IMR-90 (cell line): ENCODE measurements at regions not wholly inside any gene's neighbourhood (a gene's known extent, or its start where the extent isn't known, plus 50 kb on each side); places are given as distances from the start of the nearest gene placed in this dataset.

Experiments
- ATAC-seq: fragments of 200-7000 bp; cut with Tn5 transposase; 2 replicates; pipeline ENCODE4 v1.9.1; 2020; ENCODE audit warnings: low read depth, mild to moderate bottlenecking, moderate library complexity
- BruUV-seq: library from RNA; stranded (reverse); fragments of 400-500 nt; replicated peaks from 2 replicates; lab custom pipeline; 2021; lab: Mats Ljungman, UMichigan
- CTCF ChIA-PET: fragments of 300-600 bp; formaldehyde crosslinking; extraction: SDS; loops from one replicate; lab custom pipeline; 2021; ENCODE audit warnings: antibody characterized with exemption; lab: Yijun Ruan, JAX
- POLR2A ChIA-PET: fragments of 300-600 bp; sonication (Branson Sonifier 250); formaldehyde crosslinking; loops from one replicate; lab custom pipeline; 2022; ENCODE audit warnings: antibody characterized with exemption; ENCODE audit not compliant: unreplicated experiment; lab: Charles Lee
- DNase-seq: peaks from one replicate; pipeline ENCODE4 v3.0.0; 2013
- H2AFZ ChIP-seq: replicated peaks from 2 replicates; pipeline ENCODE3; 2013; ENCODE audit warnings: low read length, mild to moderate bottlenecking; ENCODE audit not compliant: poor library complexity
- H2AK5ac ChIP-seq: 2 replicates; pipeline ENCODE4 v1.6.1; 2013; ENCODE audit warnings: low read depth, low read length, inconsistent platforms
- H2AK9ac ChIP-seq: replicated peaks from 2 replicates; pipeline ENCODE3; 2013; ENCODE audit warnings: mild to moderate bottlenecking, low read depth, low read length, moderate library complexity; ENCODE audit not compliant: poor library complexity
- H2BK120ac ChIP-seq: 2 replicates; pipeline ENCODE4 v1.6.1; 2013; ENCODE audit warnings: low read depth, low read length, inconsistent platforms
- H2BK15ac ChIP-seq: 3 replicates; pipeline ENCODE4 v1.6.1; 2013; ENCODE audit warnings: low read depth, low read length, inconsistent platforms
- H2BK20ac ChIP-seq: 2 replicates; pipeline ENCODE4 v1.6.1; 2013; ENCODE audit warnings: low read depth, mild to moderate bottlenecking, inconsistent platforms, low read length, moderate library complexity
- H2BK5ac ChIP-seq: 2 replicates; pipeline ENCODE4 v1.6.1; 2013; ENCODE audit warnings: mild to moderate bottlenecking, low read depth, low read length, inconsistent platforms; ENCODE audit not compliant: poor library complexity, severe bottlenecking
- H3K14ac ChIP-seq: replicated peaks from 2 replicates; pipeline ENCODE4 v1.6.1; 2013; ENCODE audit warnings: low read depth, low read length, inconsistent platforms
- H3K18ac ChIP-seq: 2 replicates; pipeline ENCODE4 v1.6.1; 2013; ENCODE audit warnings: low read depth, low read length, control low read depth
- H3K23ac ChIP-seq: 2 replicates; pipeline ENCODE4 v1.6.1; 2013; ENCODE audit warnings: low read depth, low read length, inconsistent platforms
- H3K27ac ChIP-seq: 2 replicates; pipeline ENCODE4 v1.5.1; 2013; ENCODE audit warnings: mild to moderate bottlenecking, control low read depth, low read length; ENCODE audit not compliant: insufficient read depth
- H3K27me3 ChIP-seq: 2 replicates; pipeline ENCODE4 v1.6.1; 2013; ENCODE audit warnings: low read length; ENCODE audit not compliant: control insufficient read depth, insufficient read depth
- H3K36me3 ChIP-seq: 2 replicates; pipeline ENCODE4 v1.6.1; 2013; ENCODE audit warnings: low read length, mixed read lengths; ENCODE audit not compliant: control insufficient read depth, insufficient read depth
- H3K4ac ChIP-seq: 2 replicates; pipeline ENCODE4 v1.6.1; 2013; ENCODE audit warnings: low read depth, low read length, inconsistent platforms
- H3K4me1 ChIP-seq: 2 replicates; pipeline ENCODE4 v1.6.1; 2013; ENCODE audit warnings: low read length, mixed read lengths; ENCODE audit not compliant: control insufficient read depth, insufficient read depth
- H3K4me2 ChIP-seq: 2 replicates; pipeline ENCODE4 v1.6.1; 2013; ENCODE audit warnings: low read depth, mild to moderate bottlenecking, control low read depth, low read length, moderate library complexity
- H3K4me3 ChIP-seq: 2 replicates; pipeline ENCODE4 v1.5.1; 2013; ENCODE audit warnings: low read depth, mild to moderate bottlenecking, control low read depth, low read length, moderate library complexity; ENCODE audit not compliant: insufficient read depth
- H3K56ac ChIP-seq: 2 replicates; pipeline ENCODE4 v1.6.1; 2013; ENCODE audit warnings: low read length, inconsistent platforms; ENCODE audit not compliant: insufficient read depth; ENCODE audit errors: extremely low read depth
- H3K79me1 ChIP-seq, 2 experiments: 2 replicates each; pipeline ENCODE4 v1.6.1; 2013; ENCODE audit warnings: low read length in 2 of 2, inconsistent platforms in 1 of 2, low read depth in 1 of 2
- H3K9ac ChIP-seq: 2 replicates; pipeline ENCODE4 v1.6.1; 2013; ENCODE audit warnings: low read depth, low read length, control low read depth
- H3K9me1 ChIP-seq: 2 replicates; pipeline ENCODE4 v1.6.1; 2013; ENCODE audit warnings: low read length, inconsistent platforms; ENCODE audit not compliant: insufficient read depth
- H3K9me3 ChIP-seq: 2 replicates; pipeline ENCODE4 v1.6.1; 2013; ENCODE audit warnings: low read length; ENCODE audit not compliant: control insufficient read depth, insufficient read depth
- H4K20me1 ChIP-seq: 2 replicates; pipeline ENCODE4 v1.6.1; 2013; ENCODE audit warnings: low read length, inconsistent platforms; ENCODE audit not compliant: insufficient read depth
- H4K5ac ChIP-seq: 2 replicates; pipeline ENCODE4 v1.6.1; 2013; ENCODE audit warnings: mild to moderate bottlenecking, low read depth, low read length, control low read depth
- H4K8ac ChIP-seq, 2 experiments: 2 replicates each; pipeline ENCODE4 v1.6.1; 2013; ENCODE audit warnings: low read depth in 2 of 2, low read length in 2 of 2, control low read depth in 1 of 2, inconsistent platforms in 1 of 2
- H4K91ac ChIP-seq: 2 replicates; pipeline ENCODE4 v1.6.1; 2013; ENCODE audit warnings: low read depth, low read length, inconsistent platforms; ENCODE audit not compliant: insufficient read depth
- POLR2A ChIP-seq: IDR thresholded peaks from 2 replicates; pipeline ENCODE4 v1.6.1; 2012; ENCODE audit warnings: mild to moderate bottlenecking, low read depth, low read length
- RFX5 ChIP-seq: IDR thresholded peaks from 2 replicates; pipeline ENCODE4 v1.8.0; 2012; ENCODE audit warnings: low read depth, mild to moderate bottlenecking, low read length, moderate library complexity
- dilution Hi-C: fragments of 300-500 bp; cut with HindIII; formaldehyde crosslinking; loops from one replicate; pipeline ENCODE4 v1.14.3; 2018; ENCODE audit warnings: low sequenced_read_pairs; ENCODE audit not compliant: unreplicated experiment
- in situ Hi-C: fragments of 300-500 bp; cut with MboI; formaldehyde crosslinking; loops from 3 replicates; pipeline ENCODE4 v1.14.3; 2019; ENCODE audit warnings: low sequenced_read_pairs, inconsistent platforms, mixed read lengths
- intact Hi-C: fragments of 100-400 bp; cut with micrococcal nuclease; formaldehyde crosslinking; loops from 2 replicates; pipeline ENCODE4 v1.10.0; 2022

GRCh38 chr3:66164155-66164554 is 56.6 kb upstream of the SLC25A26 start:
- H3K56ac ChIP-seq: no peak overlapping the region
- H2AFZ ChIP-seq: no peak overlapping the region
- H4K5ac ChIP-seq: no peak overlapping the region
- no peak overlapping the region for H3K14ac ChIP-seq
- ChIA-PET CTCF (no interaction called here), POLR2A (no interaction called here)
- H3K9ac ChIP-seq: no peak overlapping the region
- no peak overlapping the region for H3K4me3 ChIP-seq
- DNase-seq: no peak
- H3K36me3 ChIP-seq: no peaks in the 10 kb centered on the region
- H4K8ac ChIP-seq: no peak overlapping the region
- intact Hi-C loops (no loop called here), dilution Hi-C loops (no loop called here), in situ Hi-C loops (no loop called here)
- H3K79me1 ChIP-seq: no peaks in the 10 kb centered on the region
- H3K4me1 ChIP-seq: no peaks in the 10 kb centered on the region
- H2AK5ac ChIP-seq: no peak overlapping the region
- no TSS peak for BruUV-seq
- H3K4ac ChIP-seq: no peak overlapping the region
- H4K20me1 ChIP-seq: no peaks in the 10 kb centered on the region
- H3K9me3 ChIP-seq: no peaks in the 10 kb centered on the region
- H3K27ac ChIP-seq: no peak overlapping the region
- H2BK120ac ChIP-seq: no peak overlapping the region
- H3K9me1 ChIP-seq: no peaks in the 10 kb centered on the region
- no peak overlapping the region for H2BK20ac ChIP-seq
- H4K91ac ChIP-seq: no peak overlapping the region
- no peak overlapping the region for H2AK9ac ChIP-seq
- no peak overlapping the region for H3K23ac ChIP-seq
- no peak overlapping the region for H2BK15ac ChIP-seq
- no peak overlapping the region for H2BK5ac ChIP-seq
- peaks cover 26% of the 10 kb centered on the region for H3K27me3 ChIP-seq
- H3K18ac ChIP-seq: no peak overlapping the region
- no peak overlapping the region for H3K4me2 ChIP-seq
- TF ChIP-seq RFX5: no peak
- no peak for TF ChIP-seq POLR2A
- ATAC-seq: no peak
